GM12878 (cell line): ENCODE measurements at regions not wholly inside any gene's neighbourhood (a gene's known extent, or its start where the extent isn't known, plus 50 kb on each side); places are given as distances from the start of the nearest gene placed in this dataset.

Source experiments
- ATAC-seq: fragments of 200-7000 bp; cut with Tn5 transposase; 3 replicates; pipeline ENCODE4 v1.9.1; 2020; ENCODE audit warnings: mild to moderate bottlenecking, moderate library complexity
- BruUV-seq: library from RNA; stranded (reverse); fragments of 400-500 nt; replicated peaks from 2 replicates; lab custom pipeline; 2021; lab: Mats Ljungman, UMichigan
- CTCF ChIA-PET: fragments of 300-600 bp; sonication (Branson Sonifier 250); formaldehyde crosslinking; extraction: SDS; loops from one replicate; lab custom pipeline; 2021; ENCODE audit warnings: inconsistent platforms; lab: Yijun Ruan, JAX
- POLR2A ChIA-PET: fragments of 350-600 bp; formaldehyde crosslinking; extraction: SDS; loops from one replicate; lab custom pipeline; 2021; ENCODE audit warnings: inconsistent platforms; lab: Charles Lee
- RAD21 ChIA-PET: fragments of 300-600 bp; sonication (Branson Sonifier 250); formaldehyde crosslinking; loops from one replicate; lab custom pipeline; 2023; ENCODE audit warnings: antibody characterized with exemption; ENCODE audit not compliant: unreplicated experiment; lab: Charles Lee
- SMC1A ChIA-PET: fragments of 300-600 bp; sonication (Branson Sonifier 250); formaldehyde crosslinking; loops from one replicate; lab custom pipeline; 2023; ENCODE audit not compliant: unreplicated experiment, uncharacterized antibody; lab: Charles Lee
- DNase-seq: peaks from one replicate; pipeline ENCODE4 v3.0.0-alpha.2; 2011; ENCODE audit warnings: low read depth, low spot score
- FAIRE-seq: peaks from 3 replicates; lab custom pipeline; 2011; peaks lifted over from hg19 to GRCh38; lab: Jason Lieb, UNC
- H2AFZ ChIP-seq: 2 replicates; pipeline ENCODE4 v1.6.0; 2011; ENCODE audit warnings: low read depth, low read length, control low read depth; ENCODE audit not compliant: control insufficient read depth
- H3K27ac ChIP-seq: 2 replicates; pipeline ENCODE4 v1.5.1; 2011; ENCODE audit warnings: control low read depth; ENCODE audit not compliant: control insufficient read depth, insufficient read depth
- H3K27me3 ChIP-seq, 2 experiments: replicated peaks in 1 of 2; 2 replicates each; pipeline versions ENCODE4 v1.6.0 to v1.6.1; 2011; ENCODE audit warnings: low read length in 1 of 2; ENCODE audit not compliant: control insufficient read depth in 2 of 2, insufficient read depth in 2 of 2
- H3K36me3 ChIP-seq, 2 experiments: 2 replicates each; pipeline ENCODE4 v1.5.1; 2011; ENCODE audit warnings: low read length in 1 of 2; ENCODE audit not compliant: control insufficient read depth in 2 of 2, insufficient read depth in 2 of 2
- H3K4me1 ChIP-seq: 2 replicates; pipeline ENCODE4 v1.6.1; 2011; ENCODE audit warnings: mild to moderate bottlenecking, low read length, moderate library complexity, mixed read lengths; ENCODE audit not compliant: control insufficient read depth, insufficient read depth
- H3K4me2 ChIP-seq: 2 replicates; pipeline ENCODE4 v1.6.0; 2011; ENCODE audit warnings: control low read depth; ENCODE audit not compliant: control insufficient read depth, insufficient read depth
- H3K4me3 ChIP-seq: fragments of 200-600 bp; sonication (generic); 2 replicates; pipeline ENCODE4 v1.5.1; 2016
- H3K79me2 ChIP-seq: 2 replicates; pipeline ENCODE4 v1.6.0; 2011; ENCODE audit warnings: low read length; ENCODE audit not compliant: control insufficient read depth, insufficient read depth
- H3K9ac ChIP-seq: 2 replicates; pipeline ENCODE4 v1.8.0; 2011; ENCODE audit warnings: low read length, control low read depth, mixed read lengths; ENCODE audit not compliant: control insufficient read depth, insufficient read depth
- H3K9me3 ChIP-seq: replicated peaks from 3 replicates; pipeline ENCODE4 v1.5.1; 2011; ENCODE audit warnings: mild to moderate bottlenecking, low read length; ENCODE audit not compliant: control insufficient read depth, insufficient read depth
- H4K20me1 ChIP-seq: 2 replicates; pipeline ENCODE4 v1.6.0; 2011; ENCODE audit not compliant: control insufficient read depth, insufficient read depth
- ATF7 ChIP-seq: fragments of 450-650 bp; IDR thresholded peaks from 2 replicates; pipeline ENCODE4 v1.6.1; 2016; ENCODE audit warnings: low read depth, mild to moderate bottlenecking
- JUNB ChIP-seq: IDR thresholded peaks from 2 replicates; pipeline ENCODE4 v1.6.1; 2016; ENCODE audit warnings: antibody characterized with exemption, mild to moderate bottlenecking
- TAF1 ChIP-seq: IDR thresholded peaks from 2 replicates; pipeline ENCODE4 v1.6.1; 2011; ENCODE audit warnings: mild to moderate bottlenecking, low read depth, low read length, borderline replicate concordance
- WGBS: methylation state at CpG from one replicate; pipeline ENCODE4 v1.1.6; 2016; ENCODE audit warnings: low lambda C conversion rate; ENCODE audit not compliant: insufficient replicate concordance, insufficient coverage; ENCODE audit errors: missing lambda C conversion rate; 5-methylcytosine and 5-hydroxymethylcytosine counted together
- in situ Hi-C: fragments of 300-500 bp; cut with MboI; formaldehyde crosslinking; loops from 9 replicates; pipeline ENCODE4 v1.14.3; 2018; ENCODE audit warnings: mixed read lengths
- intact Hi-C: fragments of 100-400 bp; cut with micrococcal nuclease; formaldehyde crosslinking; loops from one replicate; pipeline ENCODE4 v1.14.2; 2022; ENCODE audit not compliant: unreplicated experiment

GRCh38 chr12:81809113-81809777 lies 50.1 kb upstream of the PPFIA2 start:
- Histone ChIP-seq H3K27ac (no peak overlapping the region), H4K20me1 (no peaks in the 10 kb centered on the region), H3K27me3 (no peaks in the 10 kb centered on the region), H3K9ac (no peak overlapping the region), H3K4me3 (no peak overlapping the region), H3K79me2 (no peaks in the 10 kb centered on the region), H3K9me3 (no peaks in the 10 kb centered on the region; the same call in 2 of the 3 replicates), H3K36me3 (no peaks in the 10 kb centered on the region), H3K4me1 (no peaks in the 10 kb centered on the region), H2AFZ (no peak overlapping the region), H3K4me2 (no peak overlapping the region)
- RAD21 ChIA-PET = interaction anchor here (1.0 kb wide), 1 partner anchor 147 kb away, joined by 5 read pairs; no protein-coding TSS in a partner anchor
- WGBS = 1% methylated on average over 4 of the region's 4 CpGs
- in situ Hi-C loops = no loop called here
- CTCF ChIA-PET = no interaction called here
- POLR2A ChIA-PET = no interaction called here
- no TSS peak for BruUV-seq
- ATAC-seq (peak; percentile 69), DNase-seq (no peak), FAIRE-seq (peak; percentile 52)
- intact Hi-C loops = no loop called here
- TF ChIP-seq JUNB = peak; percentile 36; the same call in 1 of the 2 replicates
- TF ChIP-seq TAF1 = no peak
- TF ChIP-seq ATF7 = 0 out of 2 replicates have a peak, but pooled peaks have one; percentile 10
- SMC1A ChIA-PET = interaction anchor here (1.0 kb wide), 1 partner anchor 142 kb away, joined by 4 read pairs; no protein-coding TSS in a partner anchor
